ENCODE measurements at regions not wholly inside any gene's neighbourhood (a gene's known extent, or its start where the extent isn't known, plus 50 kb on each side); places are given as distances from the start of the nearest gene placed in this dataset.

- no peak for DNase-seq (ENCODE audit: extremely low read depth, low read depth)
- TF ChIP-seq, protein P1, sequence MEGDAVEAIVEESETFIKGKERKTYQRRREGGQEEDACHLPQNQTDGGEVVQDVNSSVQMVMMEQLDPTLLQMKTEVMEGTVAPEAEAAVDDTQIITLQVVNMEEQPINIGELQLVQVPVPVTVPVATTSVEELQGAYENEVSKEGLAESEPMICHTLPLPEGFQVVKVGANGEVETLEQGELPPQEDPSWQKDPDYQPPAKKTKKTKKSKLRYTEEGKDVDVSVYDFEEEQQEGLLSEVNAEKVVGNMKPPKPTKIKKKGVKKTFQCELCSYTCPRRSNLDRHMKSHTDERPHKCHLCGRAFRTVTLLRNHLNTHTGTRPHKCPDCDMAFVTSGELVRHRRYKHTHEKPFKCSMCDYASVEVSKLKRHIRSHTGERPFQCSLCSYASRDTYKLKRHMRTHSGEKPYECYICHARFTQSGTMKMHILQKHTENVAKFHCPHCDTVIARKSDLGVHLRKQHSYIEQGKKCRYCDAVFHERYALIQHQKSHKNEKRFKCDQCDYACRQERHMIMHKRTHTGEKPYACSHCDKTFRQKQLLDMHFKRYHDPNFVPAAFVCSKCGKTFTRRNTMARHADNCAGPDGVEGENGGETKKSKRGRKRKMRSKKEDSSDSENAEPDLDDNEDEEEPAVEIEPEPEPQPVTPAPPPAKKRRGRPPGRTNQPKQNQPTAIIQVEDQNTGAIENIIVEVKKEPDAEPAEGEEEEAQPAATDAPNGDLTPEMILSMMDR (IDR thresholded peaks at IDR 0.05; ENCODE audit: low read depth, low read length), result no peak
These were observed 127.3 kb upstream of the SRD5A2 start for GRCh38 chr2:31707992-31708391.

GRCh38 chr2:31704561-31705212 lies 123.9 kb upstream of the SRD5A2 start:
- no peak for DNase-seq (ENCODE audit: extremely low read depth, low read depth)
- TF ChIP-seq, protein P1 (IDR thresholded peaks at IDR 0.05; ENCODE audit: low read depth, low read length), result no peak

DNA sequence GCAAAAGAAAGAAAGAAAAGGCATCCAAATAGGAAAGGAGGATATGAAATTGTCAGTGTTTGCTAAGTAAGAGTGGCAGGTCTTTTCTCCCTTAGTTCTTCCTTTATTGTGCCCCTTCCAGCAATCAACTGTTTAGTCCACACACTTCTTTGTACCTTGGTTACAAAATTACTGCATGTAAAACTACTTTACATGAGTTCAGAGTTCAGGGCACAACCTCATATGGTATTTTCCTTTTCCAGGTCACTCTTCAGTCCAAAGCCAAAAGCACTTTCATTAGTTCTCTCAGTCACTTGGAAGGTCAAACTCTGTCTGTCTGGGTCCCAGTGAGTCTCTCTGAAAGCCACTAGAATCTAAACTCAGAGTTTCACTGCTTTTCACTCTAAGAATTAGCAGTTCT lies 122.5 kb upstream of the SRD5A2 start:
- TF ChIP-seq, protein P1 (IDR thresholded peaks at IDR 0.05; ENCODE audit: low read depth, low read length), result no peak
- no peak for DNase-seq (ENCODE audit: extremely low read depth, low read depth)

DNA sequence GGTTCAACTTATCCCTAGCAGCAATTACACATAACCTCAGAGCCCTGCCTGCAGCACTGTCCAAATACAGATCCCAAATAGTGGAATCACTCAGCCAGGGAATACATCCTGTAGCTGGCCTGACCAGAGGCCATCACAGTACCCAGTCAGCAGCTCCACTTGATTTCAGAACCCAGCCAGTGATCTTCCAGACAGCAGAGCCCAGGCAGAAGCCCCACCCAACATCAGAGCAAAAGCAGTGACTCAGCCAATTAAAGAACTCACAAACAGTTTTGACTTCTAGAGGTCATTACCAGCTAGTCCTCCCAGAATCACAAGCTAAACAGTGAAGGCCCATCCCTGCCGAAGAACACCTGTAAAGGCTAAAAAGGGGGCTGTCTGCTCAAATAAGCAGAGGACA lies 118.0 kb upstream of the SRD5A2 start:
- TF ChIP-seq, protein P1 (IDR thresholded peaks at IDR 0.05; ENCODE audit: low read depth, low read length), result no peak
- DNase-seq (ENCODE audit: extremely low read depth, low read depth), result no peak

DNA sequence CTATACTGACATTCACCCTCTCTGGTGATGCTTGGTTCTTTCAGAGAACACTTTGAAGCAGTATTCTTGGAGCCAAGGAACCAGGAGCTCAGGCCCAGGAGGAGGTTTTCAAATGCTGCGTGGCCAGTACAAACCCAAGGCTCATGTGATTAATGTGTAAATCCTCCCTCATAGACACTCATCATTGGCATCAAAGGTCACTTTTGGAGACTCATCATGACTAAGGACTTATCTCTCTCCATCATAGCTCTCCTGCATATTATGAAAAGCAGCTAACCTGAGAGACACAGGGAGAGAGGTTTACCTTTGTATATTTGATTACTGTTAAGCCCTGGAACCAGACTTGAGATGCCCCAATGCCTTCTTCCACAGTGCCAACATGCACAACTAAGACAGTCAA lies 115.3 kb upstream of the SRD5A2 start:
- no peak for DNase-seq (ENCODE audit: extremely low read depth, low read depth)
- TF ChIP-seq, protein P1 (IDR thresholded peaks at IDR 0.05; ENCODE audit: low read depth, low read length), result no peak

DNA sequence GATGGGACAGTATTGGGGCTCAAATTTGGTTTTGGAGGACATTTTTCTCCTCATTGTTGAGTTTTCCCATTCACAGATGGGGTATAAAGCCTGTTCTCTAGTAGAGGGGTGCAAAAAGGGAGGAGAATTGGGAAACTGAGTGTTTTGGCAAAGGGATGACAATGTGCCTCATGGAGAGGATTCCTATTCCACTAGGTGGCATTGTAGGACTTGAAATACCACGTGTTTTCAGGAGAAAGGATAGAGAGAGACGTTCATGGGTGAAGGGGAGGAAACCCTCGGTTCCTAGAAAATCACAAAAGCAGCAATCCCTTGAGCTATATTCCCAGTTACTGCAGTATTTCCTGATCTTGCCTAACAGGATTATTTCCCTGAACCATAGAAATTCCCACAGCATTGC lies 113.7 kb upstream of the SRD5A2 start:
- DNase-seq (ENCODE audit: extremely low read depth, low read depth), result no peak
- TF ChIP-seq, protein P1 (IDR thresholded peaks at IDR 0.05; ENCODE audit: low read depth, low read length), result no peak; the same call in 1 of the 2 replicates

DNA sequence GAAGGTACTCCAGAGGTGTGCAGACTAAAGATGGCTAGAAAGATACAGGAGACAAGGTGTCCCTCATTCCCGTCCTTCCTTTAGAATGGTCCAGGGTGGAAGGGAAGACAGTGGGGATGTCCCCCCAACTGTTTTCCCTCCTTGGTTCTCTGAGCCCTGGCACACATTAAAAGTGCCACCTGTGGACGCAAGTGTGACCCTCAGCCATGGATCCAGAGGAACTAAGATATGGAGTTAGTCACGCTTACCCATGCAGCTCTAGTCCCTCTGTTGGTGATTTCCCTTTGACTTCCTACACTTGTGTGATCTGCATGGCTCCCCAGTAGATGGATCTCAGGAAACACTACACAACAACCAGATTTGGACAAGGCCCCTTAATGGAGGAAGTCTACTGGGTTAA lies 113.1 kb upstream of the SRD5A2 start:
- no peak for DNase-seq (ENCODE audit: extremely low read depth, low read depth)
- TF ChIP-seq, protein P1 (IDR thresholded peaks at IDR 0.05; ENCODE audit: low read depth, low read length), result no peak

All from AG09319 (cell line).